DLD1 (cell line): ENCODE measurements at regions not wholly inside any gene's neighbourhood (a gene's known extent, or its start where the extent isn't known, plus 50 kb on each side); places are given as distances from the start of the nearest gene placed in this dataset.

Source experiments
- in situ Hi-C: cut with HindIII; loops from 2 replicates; pipeline ENCODE4 v1.10.0; 2017; ENCODE audit warnings: low sequenced_read_pairs

DNA sequence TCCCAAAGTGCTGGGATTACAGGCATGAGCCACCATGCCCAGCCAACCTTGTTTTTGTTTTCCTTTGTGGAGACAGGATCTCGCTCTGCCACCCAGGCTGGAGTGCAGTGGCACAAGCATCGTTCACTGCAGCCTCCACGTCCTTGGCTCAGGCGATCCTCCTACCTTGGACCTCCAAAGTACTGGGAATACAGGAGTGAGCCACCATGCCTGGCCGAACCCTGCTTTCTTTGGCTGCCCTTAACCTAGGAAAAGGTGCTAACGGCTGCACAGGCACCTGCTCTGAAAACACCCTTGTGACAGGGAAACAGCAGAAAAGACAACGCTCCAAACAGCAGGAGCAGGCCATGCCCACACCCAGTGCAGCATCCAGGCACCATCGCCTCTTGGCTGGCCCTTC lies 71.9 kb downstream of the OAT start:
- in situ Hi-C loops = no loop called here

DNA sequence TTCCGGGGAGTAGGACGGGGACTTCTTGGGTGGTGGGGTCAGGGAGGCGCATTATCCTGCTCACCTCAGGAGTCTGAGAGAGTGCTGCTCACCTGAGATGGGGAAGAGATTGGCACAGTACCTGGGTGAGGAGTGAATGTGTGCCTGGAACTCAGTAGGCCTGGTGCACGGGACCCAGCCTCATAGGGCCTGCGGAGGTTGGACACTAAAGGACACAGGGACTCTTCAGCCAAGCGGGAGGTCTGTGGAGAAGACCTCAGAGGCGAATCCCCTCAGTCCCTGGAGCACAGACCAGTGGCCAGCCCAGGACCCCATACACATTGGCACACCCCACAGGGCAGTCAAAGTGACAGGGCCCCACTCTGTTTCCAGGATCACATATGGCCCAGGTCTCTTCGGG lies 73.2 kb downstream of the OAT start:
- in situ Hi-C loops = no loop called here

DNA sequence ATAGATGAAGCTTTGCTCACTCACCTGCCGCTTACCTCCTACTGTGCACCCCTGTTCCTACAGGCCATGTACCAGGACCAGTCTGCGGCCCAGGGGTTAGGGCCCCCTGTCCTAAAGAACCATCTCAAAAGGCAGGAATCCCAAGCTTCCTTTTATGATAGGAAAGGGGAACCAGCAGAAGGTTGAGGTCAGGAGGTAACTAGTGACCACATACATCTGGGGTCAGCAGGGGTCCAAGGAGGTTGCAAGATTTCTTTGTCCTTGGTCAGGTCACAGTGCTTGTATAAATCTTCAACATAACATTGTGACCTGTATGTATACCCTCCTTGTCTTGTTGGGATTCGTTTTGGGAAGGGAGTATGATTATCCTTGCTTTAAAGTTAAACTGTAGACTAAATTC lies 73.8 kb downstream of the OAT start:
- in situ Hi-C loops = no loop called here

DNA sequence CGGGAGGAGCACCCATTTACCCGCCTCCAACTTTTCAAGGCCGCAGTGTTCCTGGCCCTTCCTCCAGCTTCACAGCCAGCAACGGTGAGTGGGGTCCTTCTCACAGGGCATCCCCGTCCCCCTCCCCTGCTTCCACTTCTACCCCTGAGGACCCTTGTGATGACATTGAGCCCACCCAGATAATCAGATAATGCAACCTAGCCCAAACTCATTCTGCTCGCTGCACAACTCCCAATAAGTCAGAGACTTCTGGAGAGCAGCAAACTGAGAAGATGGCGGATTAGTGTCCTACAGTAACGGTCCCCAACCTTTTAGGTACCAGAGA lies 74.5 kb downstream of the OAT start:
- in situ Hi-C loops = no loop called here

DNA sequence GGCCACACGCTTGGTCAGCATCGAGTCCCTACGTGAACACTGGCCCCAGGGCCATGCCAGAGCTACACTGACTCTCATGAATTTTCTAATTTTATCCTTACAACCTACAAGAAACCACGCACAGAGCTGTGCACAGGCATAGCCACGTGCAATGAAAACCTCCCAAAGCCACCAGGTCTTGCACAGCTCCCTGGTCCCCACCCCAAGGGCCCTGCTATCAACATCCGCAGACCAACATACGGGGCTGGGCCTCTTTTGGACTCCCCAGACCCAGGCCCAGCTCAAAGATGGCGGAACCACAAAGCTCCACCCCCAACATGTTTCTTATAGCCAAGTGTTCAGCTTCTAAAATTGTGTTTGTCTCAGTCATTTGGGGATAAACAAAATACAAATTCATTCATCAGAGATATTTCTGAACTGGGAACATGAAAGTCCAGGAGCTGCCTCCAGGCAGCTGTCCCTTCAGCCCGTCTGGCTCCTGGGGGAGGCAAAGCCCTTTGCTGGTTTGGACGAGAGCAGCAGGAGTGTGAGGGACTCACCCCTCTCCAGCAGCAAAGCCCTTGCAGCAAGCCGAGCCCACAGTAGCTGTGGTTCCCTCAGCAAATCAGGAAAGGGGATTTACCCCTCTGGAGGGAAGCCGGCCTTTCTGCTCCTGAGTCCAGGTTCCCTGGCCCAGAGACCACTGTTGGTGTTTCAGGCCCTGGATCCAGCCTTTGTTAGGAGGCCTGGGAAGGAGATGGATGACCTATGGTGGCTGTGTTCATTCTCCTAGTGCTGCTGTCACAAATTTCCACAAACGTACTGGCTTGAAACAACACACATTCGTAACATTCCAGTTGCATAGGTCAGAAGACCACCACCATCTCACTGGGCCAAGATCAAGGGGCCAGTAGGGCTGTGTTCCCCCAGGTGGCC lies 75.1 kb downstream of the OAT start:
- in situ Hi-C loops = no loop called here

DNA sequence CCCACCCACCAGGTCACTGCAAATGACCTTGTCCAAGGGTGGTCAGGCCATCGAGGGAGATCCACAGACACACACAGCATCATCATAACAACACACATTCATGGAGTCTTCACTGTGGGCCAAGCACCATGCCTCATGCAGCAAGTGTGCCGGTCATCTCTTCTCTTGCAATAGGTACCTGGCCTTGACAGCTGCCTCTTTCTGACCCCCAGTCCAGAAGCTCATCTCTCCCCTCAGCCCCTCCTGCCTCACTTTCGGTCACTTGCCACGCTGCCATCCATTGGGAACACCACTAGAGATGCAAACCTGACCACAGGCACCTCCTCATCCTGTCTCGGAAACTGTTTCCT lies 75.9 kb downstream of the OAT start:
- in situ Hi-C loops = no loop called here

DNA sequence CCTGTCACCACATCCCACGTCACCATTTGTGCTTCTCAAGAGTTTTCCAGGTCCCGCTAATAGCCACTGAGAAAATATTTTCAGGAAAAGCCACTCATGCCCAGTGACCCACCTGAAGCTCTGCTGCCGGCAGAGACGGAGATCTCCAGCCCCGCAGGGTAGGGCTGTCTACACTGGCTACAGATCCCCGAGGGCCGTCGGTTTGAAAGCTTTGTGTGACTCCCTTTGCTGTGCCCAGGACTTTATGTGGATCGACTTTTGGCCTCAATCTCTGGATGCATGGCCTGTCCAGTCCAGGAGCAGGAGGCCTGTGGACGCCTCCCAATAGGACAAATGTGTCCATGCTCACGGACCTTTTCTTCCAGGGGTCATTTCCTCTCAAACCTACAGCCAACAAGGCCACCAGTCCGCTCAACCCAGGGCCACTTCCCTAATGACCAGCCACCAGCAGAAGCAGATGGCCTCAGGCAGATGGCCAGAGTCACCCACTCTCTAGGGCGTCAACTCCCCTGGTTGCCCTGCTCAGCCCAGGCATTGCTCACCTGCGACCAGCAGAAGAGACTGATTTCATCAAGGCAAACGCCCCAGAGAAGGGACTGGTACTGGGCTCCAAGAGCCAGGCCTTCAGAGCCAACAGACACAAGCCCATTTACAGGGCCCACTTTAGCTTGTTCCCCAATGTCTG lies 76.4 kb downstream of the OAT start:
- in situ Hi-C loops = no loop called here

DNA sequence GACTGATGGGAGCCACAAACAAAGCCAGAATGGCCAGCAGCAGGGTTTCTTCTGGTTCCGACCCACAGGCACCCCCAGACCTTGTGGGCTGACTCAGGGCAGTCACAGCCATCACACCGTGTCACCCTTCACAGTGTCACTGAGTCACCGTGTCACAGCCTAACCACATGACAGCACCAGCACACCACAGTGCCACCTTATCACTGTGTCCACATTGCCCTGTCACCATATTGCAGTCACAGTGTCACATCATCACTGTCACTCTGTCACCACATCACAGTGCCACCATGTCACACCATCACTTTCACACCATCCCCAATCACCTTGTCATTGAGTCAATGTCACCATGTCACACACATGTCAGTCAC lies 77.0 kb downstream of the OAT start:
- in situ Hi-C loops = no loop called here

DNA sequence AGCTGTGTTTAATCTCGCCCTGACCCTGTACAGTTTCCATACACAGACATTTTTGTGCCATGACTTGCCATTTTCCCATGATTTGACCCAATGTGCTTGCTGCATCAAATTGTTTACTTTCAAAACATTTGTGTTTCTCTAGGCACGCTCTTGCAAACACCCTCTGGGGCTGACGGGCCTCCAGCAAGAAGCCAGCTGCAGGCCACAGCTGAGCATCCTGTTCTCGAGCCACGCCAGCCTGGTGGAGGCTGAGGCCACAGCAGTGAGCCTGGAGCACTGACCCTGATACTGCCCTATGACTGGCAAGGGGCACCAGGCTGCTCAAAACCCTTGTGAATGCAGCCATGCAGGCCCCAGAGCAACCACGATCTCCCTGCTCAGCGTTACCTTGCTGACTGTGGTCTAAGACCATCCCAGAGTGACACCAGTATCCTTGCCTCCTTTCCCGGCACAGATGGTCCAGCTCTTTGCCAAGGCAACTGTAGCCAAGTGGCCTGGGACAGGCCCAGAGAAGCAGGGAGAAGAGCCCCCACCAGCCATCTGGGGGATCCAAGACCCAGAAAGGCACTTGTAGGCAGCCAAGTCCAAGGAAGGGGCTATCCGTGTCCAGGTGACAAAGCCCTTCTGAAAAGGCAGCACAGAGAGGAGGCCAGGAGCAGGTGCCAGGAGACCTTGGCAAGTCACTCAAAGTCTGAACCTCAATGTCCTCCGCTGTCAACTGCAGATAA lies 78.5 kb downstream of the OAT start:
- in situ Hi-C loops = no loop called here

DNA sequence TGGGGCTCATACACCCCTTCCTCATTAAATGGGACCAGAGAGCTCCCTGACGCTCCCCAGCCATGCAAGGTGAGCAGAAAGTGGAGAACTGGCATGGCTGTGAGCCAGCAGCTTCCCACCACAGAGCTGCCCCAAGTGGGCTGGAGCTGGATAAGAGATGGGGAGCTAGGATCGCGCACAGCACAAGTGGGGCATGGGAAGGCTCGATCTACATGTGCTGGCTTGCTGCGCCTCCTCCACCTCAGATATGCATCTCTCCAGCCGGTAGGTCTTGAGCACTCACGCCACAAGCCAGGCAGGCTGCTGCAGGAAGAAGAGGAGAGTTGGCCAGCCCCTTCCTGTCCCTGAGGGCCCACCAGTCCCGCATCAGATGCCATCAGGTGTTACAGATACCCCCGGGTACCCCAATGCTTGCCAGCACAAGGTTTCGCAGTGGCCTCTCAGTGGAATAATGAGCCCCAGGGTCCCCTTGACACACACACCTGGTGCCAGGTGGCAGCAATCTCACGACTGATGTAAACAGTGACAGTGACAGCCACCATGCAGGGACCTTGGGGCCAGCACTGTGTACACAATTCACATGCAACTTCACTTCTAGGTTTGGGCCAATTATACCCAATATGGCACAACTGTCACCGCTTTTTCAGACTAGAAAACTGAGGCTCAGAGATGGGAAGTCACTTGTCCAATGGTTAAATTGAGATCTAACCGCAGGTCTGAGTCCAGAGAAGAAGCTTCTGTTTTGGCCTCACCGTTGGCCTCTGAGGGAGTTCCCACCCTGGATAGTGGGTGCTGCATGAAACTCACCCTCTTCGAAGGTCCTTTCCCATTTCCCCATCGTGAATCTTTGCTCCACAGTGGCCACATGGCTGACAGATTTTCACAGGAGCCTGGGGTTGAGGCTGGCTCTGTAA lies 79.3 kb downstream of the OAT start:
- in situ Hi-C loops = no loop called here

DNA sequence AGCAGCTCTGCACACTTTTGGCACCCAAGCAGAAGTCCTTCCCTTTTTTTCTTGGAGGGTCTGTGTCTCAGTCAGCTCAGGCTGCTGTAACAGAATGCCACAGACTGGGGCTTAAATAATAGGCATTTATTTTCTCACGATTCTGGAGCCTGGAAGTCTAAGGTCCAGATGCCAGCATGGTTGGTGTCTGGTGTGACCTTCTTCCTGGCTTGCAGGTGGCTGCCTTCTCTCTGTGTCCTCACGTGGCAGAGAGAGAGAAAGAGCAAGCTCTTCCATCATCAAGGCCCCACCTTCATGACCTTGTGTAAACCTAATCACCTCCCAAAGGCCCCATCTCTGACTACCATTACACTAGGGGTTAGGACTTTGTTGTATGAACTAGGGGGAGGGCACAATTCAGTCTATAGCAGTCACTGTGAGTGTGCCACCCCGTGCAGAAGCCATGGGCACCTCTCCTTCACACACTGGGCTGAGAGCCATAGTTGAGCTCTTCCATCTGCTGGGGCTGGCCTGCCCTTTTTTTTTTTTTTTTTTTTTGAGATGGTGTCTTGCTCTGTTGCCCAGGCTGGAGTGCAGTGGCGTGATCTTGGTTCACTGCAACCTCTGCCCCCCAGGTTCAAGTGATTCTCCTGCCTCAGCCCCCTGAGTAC lies 80.3 kb downstream of the OAT start:
- in situ Hi-C loops = no loop called here

DNA sequence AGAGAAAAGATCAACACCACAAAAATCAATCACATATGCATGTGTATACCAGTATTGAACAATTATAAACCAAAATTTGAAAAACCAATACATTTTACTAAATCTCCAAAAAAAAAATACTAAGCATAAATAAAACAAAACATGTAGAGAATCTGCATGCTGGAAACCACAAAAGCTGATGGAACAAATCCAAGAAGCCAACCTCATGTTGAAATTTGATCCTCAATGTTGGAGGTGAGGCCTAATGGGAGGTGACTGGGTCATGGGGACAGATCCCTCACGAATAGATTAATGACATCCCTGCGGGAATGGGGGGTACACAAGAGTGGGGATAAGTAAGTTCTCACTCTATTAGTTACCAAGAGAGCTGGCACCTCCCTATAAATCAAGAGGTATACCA lies 82.5 kb downstream of the OAT start:
- in situ Hi-C loops = no loop called here

DNA sequence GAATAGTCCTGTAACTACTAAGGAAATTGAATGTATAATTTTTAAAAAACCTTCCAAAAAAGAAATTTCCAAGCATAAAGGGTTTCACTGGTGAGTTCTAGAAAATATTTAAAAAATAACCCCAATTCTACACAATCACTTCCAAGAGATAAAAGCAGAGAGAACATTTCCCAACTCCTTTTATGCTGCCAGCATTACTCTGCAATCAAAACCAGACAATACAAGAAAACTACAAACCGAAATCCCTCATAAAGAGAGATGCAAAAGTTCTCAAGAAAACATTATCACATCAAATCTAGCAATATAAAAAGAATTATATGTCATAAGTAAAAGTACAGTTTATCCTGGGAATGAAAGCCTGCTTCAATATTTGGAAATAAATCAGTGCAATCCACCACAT lies 84.8 kb downstream of the OAT start:
- in situ Hi-C loops = no loop called here

DNA sequence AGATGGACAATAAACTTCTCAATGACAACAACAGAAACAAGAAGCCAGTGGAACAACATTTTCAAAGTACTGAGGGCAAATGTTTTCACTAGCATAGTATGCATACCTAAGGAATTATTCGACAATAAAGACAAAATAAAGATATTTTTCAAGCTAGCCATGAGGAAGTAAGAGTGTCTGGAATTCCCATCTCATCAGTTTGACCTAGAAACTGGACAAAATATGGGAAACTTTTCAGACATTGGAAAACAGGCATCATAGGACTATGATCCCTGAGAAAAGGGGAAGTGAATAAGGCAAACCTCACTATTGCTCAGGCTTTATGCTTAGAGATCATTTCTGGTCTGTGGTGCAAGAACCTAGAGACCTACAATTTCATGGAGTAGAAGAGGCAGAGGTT lies 86.3 kb downstream of the OAT start:
- in situ Hi-C loops = no loop called here

DNA sequence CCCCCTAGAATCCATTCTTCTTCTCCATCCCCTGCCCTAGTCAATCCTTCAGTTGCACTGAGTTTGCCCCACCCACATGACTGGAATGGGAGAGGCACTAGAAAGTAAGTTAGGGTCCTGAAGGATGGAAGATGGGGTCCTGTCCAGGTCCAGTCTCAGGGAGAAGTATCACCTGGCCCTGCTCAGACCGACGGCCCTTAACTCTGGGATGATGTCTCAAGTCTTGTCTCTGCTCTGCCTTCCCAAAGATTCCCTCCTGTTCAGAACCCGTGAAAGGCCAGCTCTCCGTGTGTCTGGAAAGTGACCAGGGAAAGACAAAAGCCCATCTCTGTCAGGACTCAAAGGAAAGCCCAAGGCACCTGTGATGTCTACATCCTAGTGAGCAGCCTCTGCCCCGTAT lies 88.8 kb downstream of the OAT start:
- in situ Hi-C loops = no loop called here

DNA sequence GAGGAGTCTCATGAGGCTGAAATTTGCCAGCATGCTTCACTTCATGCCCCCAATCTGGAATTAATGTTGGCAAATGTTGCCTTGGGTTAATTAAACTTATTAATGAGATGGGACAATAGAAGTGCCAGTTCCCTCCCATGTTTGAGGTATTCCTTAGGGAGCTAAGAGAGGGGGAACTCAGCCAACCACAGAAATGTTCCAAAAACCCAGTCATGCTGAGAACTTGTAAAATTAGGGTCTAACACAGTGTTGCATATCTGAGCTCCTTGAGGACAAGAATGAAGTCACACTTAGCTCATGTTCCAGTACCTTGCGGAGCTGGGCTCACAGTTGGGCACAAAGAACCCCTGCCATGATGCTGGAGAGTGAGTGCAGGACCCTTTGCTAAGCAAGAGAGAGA lies 89.4 kb downstream of the OAT start:
- in situ Hi-C loops = no loop called here

DNA sequence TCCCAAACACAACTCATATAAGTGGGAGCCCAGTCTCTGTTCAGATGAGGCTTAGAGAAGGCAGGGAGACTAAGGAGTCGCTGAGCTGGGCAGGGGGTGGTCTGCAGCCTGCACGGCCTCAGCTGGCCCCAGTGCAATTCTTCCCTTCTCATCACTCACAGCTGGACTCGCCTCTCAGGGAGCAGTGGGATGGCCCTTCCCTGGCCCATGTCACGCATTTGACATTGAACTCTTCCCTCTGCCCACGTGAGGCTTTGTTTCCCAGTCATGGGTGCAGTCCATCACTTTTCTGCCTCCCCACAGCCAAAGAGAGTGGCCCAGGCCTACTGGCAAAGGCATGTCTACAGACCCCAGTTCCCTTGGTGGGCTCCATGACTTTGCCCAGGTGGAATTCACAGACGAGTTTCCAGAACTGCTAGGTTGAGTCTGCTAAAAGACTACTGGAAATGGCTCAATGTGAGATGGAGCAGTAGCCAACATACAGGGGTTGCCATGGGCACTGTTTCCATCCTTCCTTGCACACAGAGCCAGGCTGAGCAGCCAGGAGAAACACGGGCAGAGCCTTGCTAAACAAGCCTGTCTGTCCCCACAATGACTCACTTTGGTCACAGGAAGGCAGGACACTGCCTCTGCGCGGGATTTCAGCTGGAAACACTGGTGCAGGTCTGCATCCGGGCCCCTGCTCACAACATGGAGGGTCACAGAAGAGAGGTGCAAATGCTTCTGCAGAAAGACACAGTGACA lies 90.1 kb downstream of the OAT start:
- in situ Hi-C loops = no loop called here

DNA sequence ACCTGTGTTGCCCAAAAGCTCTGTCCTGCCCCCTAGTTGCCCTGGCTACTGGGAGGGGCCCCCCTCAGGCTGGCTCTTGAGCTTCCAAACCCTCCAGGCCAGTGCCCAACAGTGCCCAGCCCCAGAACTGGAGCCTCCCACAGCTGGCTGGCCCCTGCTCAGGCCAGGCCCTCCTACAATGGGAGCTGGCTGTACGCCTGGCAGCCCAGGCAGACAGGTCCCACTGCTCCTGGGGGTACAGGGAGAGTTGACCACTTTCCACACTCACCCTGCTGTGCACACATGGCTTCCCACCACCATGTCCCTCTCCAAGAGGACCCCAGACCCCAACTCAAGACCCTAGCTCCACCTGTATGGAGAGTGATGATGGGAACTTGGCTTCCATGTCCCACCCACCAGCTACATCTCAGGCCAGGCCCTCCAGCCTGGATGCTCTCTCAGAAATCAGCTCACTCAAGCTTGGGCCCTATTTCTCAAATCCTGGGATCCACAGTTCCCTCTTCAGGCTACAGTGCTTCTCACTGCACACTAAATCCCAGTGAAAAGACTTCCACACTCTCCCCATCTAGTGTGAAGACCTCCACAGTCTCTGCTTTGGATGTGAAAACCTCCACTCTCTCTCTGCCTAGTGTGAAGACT lies 92.6 kb downstream of the OAT start:
- in situ Hi-C loops = no loop called here

DNA sequence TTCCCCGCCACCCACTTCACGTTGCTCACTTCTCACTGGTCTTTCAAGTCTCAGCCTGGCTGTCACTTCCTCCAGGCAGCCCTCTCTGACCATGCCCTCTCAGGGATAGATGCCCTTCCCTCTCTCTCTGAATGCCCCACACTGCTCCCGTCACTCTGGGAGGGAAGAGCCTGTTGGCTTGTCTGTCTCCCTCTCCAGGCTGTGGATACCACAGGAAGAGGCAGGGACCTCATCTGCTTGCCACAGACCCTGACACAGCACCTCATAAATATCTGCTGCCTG lies 93.1 kb downstream of the OAT start:
- in situ Hi-C loops = no loop called here
